ENCODE measurements at regions not wholly inside any gene's neighbourhood (a gene's known extent, or its start where the extent isn't known, plus 50 kb on each side); places are given as distances from the start of the nearest gene placed in this dataset.

DNA sequence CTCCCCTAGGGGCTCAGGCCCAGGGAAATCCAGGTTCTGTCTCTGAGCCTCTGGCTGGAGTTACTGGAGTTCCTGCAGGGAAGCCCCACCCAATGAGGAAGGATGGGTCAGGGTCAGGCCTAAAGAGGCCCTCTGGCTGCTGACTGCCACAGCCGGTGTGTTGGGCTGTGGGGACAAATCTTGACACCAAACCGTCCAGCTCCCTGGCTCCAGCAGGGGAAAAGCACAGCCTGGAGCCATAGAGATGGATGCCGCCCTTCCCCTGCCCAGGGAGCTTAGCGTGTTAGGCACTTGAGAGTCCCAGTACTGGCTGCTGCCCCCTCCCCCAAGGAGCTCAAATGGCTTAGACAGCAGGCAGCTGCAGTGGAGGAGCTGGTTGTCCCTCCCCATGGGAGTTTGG lies 321.3 kb upstream of the LCORL start:
- H3K27ac ChIP-seq (ENCODE audit: low read depth in 2 of 2, low read length in 2 of 2), result no peak overlapping the region
- FAIRE-seq (no peak), DNase-seq (no peak)
- TF ChIP-seq, protein P1, sequence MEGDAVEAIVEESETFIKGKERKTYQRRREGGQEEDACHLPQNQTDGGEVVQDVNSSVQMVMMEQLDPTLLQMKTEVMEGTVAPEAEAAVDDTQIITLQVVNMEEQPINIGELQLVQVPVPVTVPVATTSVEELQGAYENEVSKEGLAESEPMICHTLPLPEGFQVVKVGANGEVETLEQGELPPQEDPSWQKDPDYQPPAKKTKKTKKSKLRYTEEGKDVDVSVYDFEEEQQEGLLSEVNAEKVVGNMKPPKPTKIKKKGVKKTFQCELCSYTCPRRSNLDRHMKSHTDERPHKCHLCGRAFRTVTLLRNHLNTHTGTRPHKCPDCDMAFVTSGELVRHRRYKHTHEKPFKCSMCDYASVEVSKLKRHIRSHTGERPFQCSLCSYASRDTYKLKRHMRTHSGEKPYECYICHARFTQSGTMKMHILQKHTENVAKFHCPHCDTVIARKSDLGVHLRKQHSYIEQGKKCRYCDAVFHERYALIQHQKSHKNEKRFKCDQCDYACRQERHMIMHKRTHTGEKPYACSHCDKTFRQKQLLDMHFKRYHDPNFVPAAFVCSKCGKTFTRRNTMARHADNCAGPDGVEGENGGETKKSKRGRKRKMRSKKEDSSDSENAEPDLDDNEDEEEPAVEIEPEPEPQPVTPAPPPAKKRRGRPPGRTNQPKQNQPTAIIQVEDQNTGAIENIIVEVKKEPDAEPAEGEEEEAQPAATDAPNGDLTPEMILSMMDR (IDR thresholded peaks at IDR 0.05; ENCODE audit: borderline replicate concordance, extremely low read depth, insufficient read depth), result no peak
- H3K36me3 ChIP-seq (ENCODE audit: control insufficient read depth in 2 of 3, insufficient read depth in 3 of 3, low read length in 3 of 3), result no peaks in the 10 kb centered on the region
- H3K4me1 ChIP-seq (ENCODE audit: control insufficient read depth in 2 of 3, insufficient read depth in 2 of 3, low read depth in 1 of 3, low read length in 3 of 3), result no peaks in the 10 kb centered on the region
- H3K27me3 ChIP-seq (ENCODE audit: control insufficient read depth, insufficient read depth, low read length), result no peaks in the 10 kb centered on the region
- H3K4me3 ChIP-seq (ENCODE audit: low read length in 3 of 3), result no peak overlapping the region
- intact Hi-C loops (cut with DNase I), result no loop called here
- H3K9ac ChIP-seq (ENCODE audit: low read length in 3 of 3), result no peak overlapping the region
- H3K9me3 ChIP-seq (ENCODE audit: control insufficient read depth in 2 of 3, insufficient read depth in 1 of 3, low read length in 3 of 3), result no peaks in the 10 kb centered on the region

DNA sequence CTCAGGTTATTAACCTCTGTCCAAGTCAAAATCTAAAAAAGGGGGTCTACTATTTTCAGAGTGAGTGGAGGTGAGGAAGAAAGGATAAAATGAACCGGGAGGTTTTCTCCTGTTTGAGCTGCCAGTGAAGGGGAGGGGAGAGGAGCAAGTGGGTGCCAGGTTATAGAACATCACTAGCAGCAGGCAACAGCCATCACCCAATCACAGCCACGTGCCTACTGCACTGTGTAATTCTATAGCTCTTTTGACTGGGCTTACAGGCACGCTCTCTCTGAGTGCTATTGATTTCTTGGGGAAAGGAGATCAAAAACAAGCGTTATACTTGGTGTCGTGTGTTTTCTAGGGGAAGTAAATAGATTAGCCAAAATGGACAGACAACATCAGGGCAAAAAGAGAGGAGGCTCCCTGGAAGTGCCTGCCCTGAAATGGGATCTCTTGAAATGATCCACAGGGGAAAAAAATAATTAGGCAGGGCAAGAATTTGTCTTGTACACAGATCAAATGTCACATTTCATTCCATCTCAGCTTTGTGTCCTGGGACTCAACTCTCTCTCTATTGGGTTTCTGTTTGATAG lies 300.5 kb upstream of the LCORL start:
- Histone ChIP-seq H3K27ac (ENCODE audit: low read depth in 2 of 2, low read length in 2 of 2) (no peak overlapping the region), H3K27me3 (ENCODE audit: control insufficient read depth, insufficient read depth, low read length) (no peaks in the 10 kb centered on the region), H3K4me1 (ENCODE audit: control insufficient read depth in 2 of 3, insufficient read depth in 2 of 3, low read depth in 1 of 3, low read length in 3 of 3) (no peaks in the 10 kb centered on the region), H3K9me3 (ENCODE audit: control insufficient read depth in 2 of 3, insufficient read depth in 1 of 3, low read length in 3 of 3) (no peaks in the 10 kb centered on the region), H3K9ac (ENCODE audit: low read length in 3 of 3) (no peak overlapping the region), H3K36me3 (ENCODE audit: control insufficient read depth in 2 of 3, insufficient read depth in 3 of 3, low read length in 3 of 3) (no peaks in the 10 kb centered on the region), H3K4me3 (ENCODE audit: low read length in 3 of 3) (no peak overlapping the region)
- TF ChIP-seq, protein P1 (IDR thresholded peaks at IDR 0.05; ENCODE audit: borderline replicate concordance, extremely low read depth, insufficient read depth), result no peak
- FAIRE-seq (no peak), DNase-seq (peak in 3 of 5 donors; percentile 18 to 47 (median 21))
- intact Hi-C loops (cut with DNase I), result no loop called here

DNA sequence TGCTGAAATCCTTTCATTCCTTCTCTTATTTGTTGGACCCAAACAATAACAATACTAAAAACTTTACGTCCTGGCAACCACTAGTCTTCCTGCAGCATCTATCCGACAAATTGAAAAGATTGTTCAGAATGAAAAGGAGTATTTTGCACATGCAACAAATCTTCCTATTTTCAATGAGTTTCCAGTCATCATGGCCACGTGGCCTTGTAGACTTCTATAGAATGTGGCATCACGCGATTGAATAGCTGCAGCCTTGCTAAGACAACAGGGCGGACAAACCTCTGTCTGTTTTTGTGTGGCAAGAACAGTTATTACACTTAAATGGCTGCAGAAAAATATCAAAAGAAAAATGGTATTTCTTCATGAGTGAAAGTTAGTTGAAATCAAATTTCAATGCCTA lies 297.9 kb upstream of the LCORL start:
- Histone ChIP-seq H3K9me3 (ENCODE audit: control insufficient read depth in 2 of 3, insufficient read depth in 1 of 3, low read length in 3 of 3) (no peaks in the 10 kb centered on the region), H3K27me3 (ENCODE audit: control insufficient read depth, insufficient read depth, low read length) (no peaks in the 10 kb centered on the region), H3K27ac (ENCODE audit: low read depth in 2 of 2, low read length in 2 of 2) (no peak overlapping the region), H3K9ac (ENCODE audit: low read length in 3 of 3) (no peak overlapping the region), H3K4me1 (ENCODE audit: control insufficient read depth in 2 of 3, insufficient read depth in 2 of 3, low read depth in 1 of 3, low read length in 3 of 3) (no peaks in the 10 kb centered on the region), H3K4me3 (ENCODE audit: low read length in 3 of 3) (peak overlapping the region in 1 of 3 donors; percentile 24), H3K36me3 (ENCODE audit: control insufficient read depth in 2 of 3, insufficient read depth in 3 of 3, low read length in 3 of 3) (no peaks in the 10 kb centered on the region)
- DNase-seq (peak in 1 of 5 donors; percentile 1), FAIRE-seq (no peak)
- TF ChIP-seq, protein P1 (IDR thresholded peaks at IDR 0.05; ENCODE audit: borderline replicate concordance, extremely low read depth, insufficient read depth), result no peak
- intact Hi-C loops (cut with DNase I), result no loop called here

All from kidney (tissue), 13 donors.